ENCODE measurements at regions not wholly inside any gene's neighbourhood (a gene's known extent, or its start where the extent isn't known, plus 50 kb on each side); places are given as distances from the start of the nearest gene placed in this dataset.
"Not testable (repeated sequence)": the region's sequence is repeated elsewhere in the genome, so short reads cannot be mapped to it uniquely, and the experiment has no call there.

- no peak for DNase-seq
- WGBS, 3 donors = 77 to 88% (median 83%) methylated on average over 1 of the region's 1 CpG
- intact Hi-C loops (cut with DNase I) = no loop called here
- no peak for TF ChIP-seq CTCF (IDR thresholded peaks at IDR 0.05)
- no peak for TF ChIP-seq EP300 (IDR thresholded peaks at IDR 0.05)
- no peak for TF ChIP-seq POLR2A (IDR thresholded peaks at IDR 0.05)
- H3K36me3 ChIP-seq = no peaks in the 10 kb centered on the region
- no peaks in the 10 kb centered on the region for H3K27me3 ChIP-seq
- H3K27ac ChIP-seq = no peak overlapping the region
- H3K4me1 ChIP-seq (ENCODE audit: insufficient read depth) = no peaks in the 10 kb centered on the region
- no peaks in the 10 kb centered on the region for H3K9me3 ChIP-seq
- H3K4me3 ChIP-seq = no peak overlapping the region
These were observed 178.8 kb upstream of the ERCC6L2 start for GRCh38 chr9:95696701-95697100.

- no peaks in the 10 kb centered on the region for H3K4me1 ChIP-seq (ENCODE audit: insufficient read depth)
- no peak for DNase-seq
- H3K4me3 ChIP-seq = no peak overlapping the region
- TF ChIP-seq CTCF (IDR thresholded peaks at IDR 0.05) = no peak
- TF ChIP-seq POLR2A (IDR thresholded peaks at IDR 0.05) = no peak
- no peak for TF ChIP-seq EP300 (IDR thresholded peaks at IDR 0.05)
- H3K27me3 ChIP-seq = no peaks in the 10 kb centered on the region
- H3K9me3 ChIP-seq = no peaks in the 10 kb centered on the region
- intact Hi-C loops (cut with DNase I) = no loop called here
- H3K27ac ChIP-seq = no peak overlapping the region
- no peaks in the 10 kb centered on the region for H3K36me3 ChIP-seq
- 74 to 75% (median 74%) methylated on average over 4 of the region's 4 CpGs for WGBS, 3 donors
These were observed 174.7 kb upstream of the PTCH1 start for GRCh38 chr9:95691435-95691834.

- no peak for TF ChIP-seq EP300 (IDR thresholded peaks at IDR 0.05)
- no peak for TF ChIP-seq CTCF (IDR thresholded peaks at IDR 0.05)
- no peak for TF ChIP-seq POLR2A (IDR thresholded peaks at IDR 0.05)
- H3K27ac ChIP-seq = no peak overlapping the region
- no peaks in the 10 kb centered on the region for H3K9me3 ChIP-seq
- WGBS, 3 donors = 91 to 96% (median 92%) methylated on average over 2 of the region's 2 CpGs
- H3K4me3 ChIP-seq = no peak overlapping the region
- no peak for DNase-seq
- H3K4me1 ChIP-seq (ENCODE audit: insufficient read depth) = no peaks in the 10 kb centered on the region
- intact Hi-C loops (cut with DNase I) = no loop called here
- no peaks in the 10 kb centered on the region for H3K27me3 ChIP-seq
- no peaks in the 10 kb centered on the region for H3K36me3 ChIP-seq
These were observed 172.9 kb upstream of the PTCH1 start for GRCh38 chr9:95689669-95690068.

GRCh38 chr9:95684516-95684915 is 167.7 kb upstream of the PTCH1 start:
- no peak for TF ChIP-seq POLR2A (IDR thresholded peaks at IDR 0.05)
- TF ChIP-seq EP300 (IDR thresholded peaks at IDR 0.05) = no peak
- TF ChIP-seq CTCF (IDR thresholded peaks at IDR 0.05) = no peak
- intact Hi-C loops (cut with DNase I) = no loop called here
- Histone ChIP-seq H3K27ac (no peak overlapping the region), H3K4me1 (ENCODE audit: insufficient read depth) (no peaks in the 10 kb centered on the region), H3K36me3 (no peaks in the 10 kb centered on the region), H3K9me3 (no peaks in the 10 kb centered on the region), H3K27me3 (no peaks in the 10 kb centered on the region), H3K4me3 (no peak overlapping the region)
- no peak for DNase-seq
- 89 to 92% (median 89%) methylated on average over 2 of the region's 2 CpGs for WGBS, 3 donors

- intact Hi-C loops (cut with DNase I); DNase-seq; H3K27ac ChIP-seq; H3K36me3 ChIP-seq; H3K27me3 ChIP-seq; H3K9me3 ChIP-seq; H3K4me3 ChIP-seq; H3K4me1 ChIP-seq (ENCODE audit: insufficient read depth): not testable (repeated sequence)
- WGBS, 3 donors = 94 to 96% (median 94%) methylated on average over 25 to 26 of the region's 26 CpGs
These were observed 163.5 kb upstream of the PTCH1 start for GRCh38 chr9:95680306-95680705.
